ENCODE measurements at regions not wholly inside any gene's neighbourhood (a gene's known extent, or its start where the extent isn't known, plus 50 kb on each side); places are given as distances from the start of the nearest gene placed in this dataset.
A peak's percentile ranks its signal among the peaks of the same experiment; 100 is the strongest.

- DNase-seq: no peak
Measured at GRCh38 chr7:3196629-3197400, 104.2 kb upstream of the SDK1 start.

GRCh38 chr7:3197567-3198213 is 103.4 kb upstream of the SDK1 start:
- DNase-seq: no peak

- DNase-seq: no peak
Measured at GRCh38 chr7:3198316-3198715, 102.7 kb upstream of the SDK1 start.

GRCh38 chr7:3200504-3200903 is 100.5 kb upstream of the SDK1 start:
- DNase-seq: peak in 1 of 3 donors; percentile 43

- DNase-seq: no peak
Measured at GRCh38 chr7:3201306-3201705, 99.7 kb upstream of the SDK1 start.

GRCh38 chr7:3201937-3202710 is 98.9 kb upstream of the SDK1 start:
- DNase-seq: peak; percentile 17 to 53 (median 48)

GRCh38 chr7:3204526-3204925 is 96.5 kb upstream of the SDK1 start:
- DNase-seq: no peak

- DNase-seq: no peak
Measured at GRCh38 chr7:3206101-3206500, 95.0 kb upstream of the SDK1 start.

- DNase-seq: no peak
Measured at GRCh38 chr7:3206771-3207191, 94.3 kb upstream of the SDK1 start.

- DNase-seq: no peak
Measured at GRCh38 chr7:3207387-3207902, 93.6 kb upstream of the SDK1 start.

GRCh38 chr7:3210531-3210930 is 90.5 kb upstream of the SDK1 start:
- no peak for DNase-seq

- no peak for DNase-seq
Measured at GRCh38 chr7:3214090-3214413, 87.0 kb upstream of the SDK1 start.

GRCh38 chr7:3215624-3216585 is 85.1 kb upstream of the SDK1 start:
- DNase-seq: no peak

GRCh38 chr7:3217166-3217565 is 83.9 kb upstream of the SDK1 start:
- DNase-seq: no peak

GRCh38 chr7:3218411-3219225 is 82.4 kb upstream of the SDK1 start:
- peak; percentile 8 to 46 (median 34) for DNase-seq

- DNase-seq: no peak
Measured at GRCh38 chr7:3229904-3230470, 71.1 kb upstream of the SDK1 start.

GRCh38 chr7:3230908-3231307 is 70.1 kb upstream of the SDK1 start:
- no peak for DNase-seq

- no peak for DNase-seq
Measured at GRCh38 chr7:3232228-3232627, 68.8 kb upstream of the SDK1 start.

GRCh38 chr7:3233301-3233700 is 67.8 kb upstream of the SDK1 start:
- DNase-seq: no peak

GRCh38 chr7:3234051-3234450 is 67.0 kb upstream of the SDK1 start:
- DNase-seq: no peak

- no peak for DNase-seq
Measured at GRCh38 chr7:3234851-3235250, 66.2 kb upstream of the SDK1 start.
